CD4-positive, alpha-beta memory T cell (primary cell): ENCODE measurements at regions not wholly inside any gene's neighbourhood (a gene's known extent, or its start where the extent isn't known, plus 50 kb on each side); places are given as distances from the start of the nearest gene placed in this dataset.

Experiments used
- CTCF ChIA-PET: fragments of 350-600 bp; sonication (Branson Sonifier 250); formaldehyde crosslinking; loops from one replicate; lab custom pipeline; 2021; ENCODE audit warnings: inconsistent platforms; ENCODE audit not compliant: partially characterized antibody; lab: Charles Lee
- POLR2A ChIA-PET: fragments of 350-600 bp; sonication (Branson Sonifier 250); formaldehyde crosslinking; loops from one replicate; lab custom pipeline; 2021; ENCODE audit not compliant: partially characterized antibody; lab: Charles Lee
- DNase-seq, 5 donors: peaks; one replicate each; pipeline versions ENCODE4 v3.0.0 to v3.0.0-alpha.2; 2020 to 2022; ENCODE audit warnings: mixed read lengths in 1 of 5
- H3K27ac ChIP-seq: one replicate; pipeline ENCODE4 v1.7.0; 2013; ENCODE audit warnings: low read depth, low read length
- H3K27me3 ChIP-seq: 2 replicates; pipeline ENCODE4 v1.7.0; 2013; ENCODE audit warnings: mild to moderate bottlenecking, low read length, moderate library complexity; ENCODE audit not compliant: insufficient read depth
- H3K36me3 ChIP-seq: 2 replicates; pipeline ENCODE4 v1.7.0; 2013; ENCODE audit warnings: mild to moderate bottlenecking, low read length, moderate library complexity; ENCODE audit not compliant: insufficient read depth
- H3K4me1 ChIP-seq: 2 replicates; pipeline ENCODE4 v1.7.0; 2013; ENCODE audit warnings: mild to moderate bottlenecking, low read length, moderate library complexity; ENCODE audit not compliant: insufficient read depth
- H3K4me3 ChIP-seq, 2 donors: one replicate each; pipeline ENCODE4 v1.7.0; 2013; ENCODE audit warnings: low read length in 2 of 2, mild to moderate bottlenecking in 1 of 2
- H3K9me3 ChIP-seq, 2 donors: one replicate each; pipeline ENCODE4 v1.7.0; 2013; ENCODE audit warnings: low read length in 2 of 2, control low read depth in 1 of 2; ENCODE audit not compliant: control insufficient read depth in 1 of 2
- H3K27ac Mint-ChIP-seq, 7 donors: one replicate each; pipeline ENCODE4 v1.8.0; 2020 to 2021; ENCODE audit warnings: mixed read lengths in 7 of 7, mild to moderate bottlenecking in 6 of 7, inconsistent platforms in 3 of 7, moderate library complexity in 3 of 7
- H3K27me3 Mint-ChIP-seq, 2 donors: one replicate each; pipeline ENCODE4 v1.8.0; 2020 to 2021; ENCODE audit warnings: mixed read lengths in 2 of 2
- H3K36me3 Mint-ChIP-seq, 2 donors: one replicate each; pipeline ENCODE4 v1.8.0; 2020 to 2021; ENCODE audit warnings: mixed read lengths in 2 of 2, inconsistent platforms in 1 of 2, mild to moderate bottlenecking in 1 of 2
- H3K4me1 Mint-ChIP-seq, 4 donors: one replicate each; pipeline ENCODE4 v1.8.0; 2020 to 2021; ENCODE audit warnings: mixed read lengths in 4 of 4, mild to moderate bottlenecking in 1 of 4
- H3K4me3 Mint-ChIP-seq, 8 donors: one replicate each; pipeline ENCODE4 v1.8.0; 2020 to 2021; ENCODE audit warnings: mixed read lengths in 8 of 8, mild to moderate bottlenecking in 7 of 8, moderate library complexity in 6 of 8, inconsistent platforms in 3 of 8
- H3K9me3 Mint-ChIP-seq, 8 donors: one replicate each; pipeline ENCODE4 v1.8.0; 2020 to 2021; ENCODE audit warnings: mixed read lengths in 8 of 8, mild to moderate bottlenecking in 5 of 8, inconsistent platforms in 3 of 8, moderate library complexity in 1 of 8
- intact Hi-C: fragments of 100-400 bp; cut with micrococcal nuclease; formaldehyde crosslinking; loops from one replicate; pipeline ENCODE4 v1.15.1; 2023

- Histone ChIP-seq H3K27ac (no peak overlapping the region), H3K4me3 (no peak overlapping the region), H3K9me3 (no peaks in the 10 kb centered on the region), H3K27me3 (no peaks in the 10 kb centered on the region), H3K4me1 (peaks cover 24% of the 10 kb centered on the region), H3K36me3 (no peaks in the 10 kb centered on the region)
- H3K27me3 Mint-ChIP-seq: no peaks in the 10 kb centered on the region
- peaks cover 12 to 25% (median 20%) of the 10 kb centered on the region in 4 donors for H3K4me1 Mint-ChIP-seq
- DNase-seq: no peak
- H3K36me3 Mint-ChIP-seq: no peaks in the 10 kb centered on the region
- peak overlapping the region in 6 of 7 donors; percentile 9 to 61 (median 38) for H3K27ac Mint-ChIP-seq
- intact Hi-C loops: no loop called here
- H3K4me3 Mint-ChIP-seq: peak overlapping the region; percentile 11 to 74 (median 47)
- H3K9me3 Mint-ChIP-seq: peaks cover 0 to 3% (median 0%) of the 10 kb centered on the region in 8 donors
- POLR2A ChIA-PET: no interaction called here
- CTCF ChIA-PET: no interaction called here
These were observed 87.1 kb downstream of the HMHB1 start for GRCh38 chr5:143898916-143899591.

GRCh38 chr5:143908959-143909358 lies 97.0 kb downstream of the HMHB1 start:
- no peak for DNase-seq
- H3K9me3 ChIP-seq: no peaks in the 10 kb centered on the region
- no peaks in the 10 kb centered on the region for H3K36me3 ChIP-seq
- CTCF ChIA-PET: no interaction called here
- POLR2A ChIA-PET: no interaction called here
- no peaks in the 10 kb centered on the region for H3K27me3 ChIP-seq
- Mint-ChIP-seq H3K4me1 (no peaks in the 10 kb centered on the region), H3K36me3 (no peaks in the 10 kb centered on the region), H3K4me3 (no peak overlapping the region), H3K9me3 (peaks cover 0 to 6% (median 1%) of the 10 kb centered on the region in 8 donors), H3K27ac (no peak overlapping the region), H3K27me3 (peaks cover 3% of the 10 kb centered on the region in 2 donors)
- H3K4me1 ChIP-seq: no peaks in the 10 kb centered on the region
- no peak overlapping the region for H3K4me3 ChIP-seq
- intact Hi-C loops: no loop called here
- no peak overlapping the region for H3K27ac ChIP-seq

DNA sequence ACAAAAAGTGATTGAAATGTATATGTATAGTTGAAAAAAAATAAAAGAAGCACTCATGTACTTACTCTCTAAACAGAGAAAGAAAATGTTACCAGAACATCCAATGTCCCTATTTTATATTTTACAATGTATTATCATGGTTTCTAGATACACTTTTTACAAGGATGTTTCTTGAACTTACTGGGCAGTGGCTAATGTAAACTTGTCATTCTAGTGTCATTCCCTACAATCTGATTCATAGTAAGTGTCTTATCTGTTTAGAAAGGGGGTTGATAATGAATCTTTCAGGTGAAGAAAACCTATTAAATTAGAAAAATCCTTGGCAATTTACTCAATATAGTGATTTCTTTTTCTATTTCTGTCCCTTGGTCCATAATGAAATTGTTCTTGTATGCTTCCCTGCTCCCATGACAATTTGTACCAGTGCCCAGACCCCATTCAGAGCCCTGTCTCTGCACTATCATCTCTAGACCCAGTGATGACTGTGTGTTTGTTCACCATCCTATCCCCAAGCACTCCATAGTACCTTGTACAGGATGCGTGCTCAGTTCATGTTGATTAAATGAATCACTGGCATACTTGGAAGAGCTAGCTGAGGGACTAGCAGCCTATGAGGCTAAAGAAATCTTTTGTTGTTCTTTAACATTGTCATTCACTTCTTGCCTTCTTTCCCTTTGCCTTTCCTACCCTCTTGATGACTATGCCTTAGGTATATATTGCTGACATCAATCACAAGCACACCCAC lies 101.2 kb downstream of the HMHB1 start:
- no peaks in the 10 kb centered on the region for H3K4me1 ChIP-seq
- intact Hi-C loops: no loop called here
- no peak overlapping the region for H3K27ac ChIP-seq
- H3K27me3 ChIP-seq: no peaks in the 10 kb centered on the region
- H3K9me3 Mint-ChIP-seq: no peaks in the 10 kb centered on the region
- POLR2A ChIA-PET: no interaction called here
- H3K27me3 Mint-ChIP-seq: peaks cover 4 to 8% of the 10 kb centered on the region in 2 donors
- H3K36me3 ChIP-seq: no peaks in the 10 kb centered on the region
- DNase-seq: no peak
- H3K27ac Mint-ChIP-seq: no peak overlapping the region
- H3K4me3 ChIP-seq: no peak overlapping the region
- CTCF ChIA-PET: no interaction called here
- H3K9me3 ChIP-seq: no peaks in the 10 kb centered on the region
- H3K4me1 Mint-ChIP-seq: peaks cover 0 to 2% (median 0%) of the 10 kb centered on the region in 4 donors
- no peaks in the 10 kb centered on the region for H3K36me3 Mint-ChIP-seq
- H3K4me3 Mint-ChIP-seq: no peak overlapping the region

- POLR2A ChIA-PET: no interaction called here
- Mint-ChIP-seq H3K4me1 (peaks cover 0 to 2% (median 0%) of the 10 kb centered on the region in 4 donors), H3K36me3 (no peaks in the 10 kb centered on the region)
These were observed 102.8 kb downstream of the HMHB1 start for GRCh38 chr5:143914756-143915155.

DNA sequence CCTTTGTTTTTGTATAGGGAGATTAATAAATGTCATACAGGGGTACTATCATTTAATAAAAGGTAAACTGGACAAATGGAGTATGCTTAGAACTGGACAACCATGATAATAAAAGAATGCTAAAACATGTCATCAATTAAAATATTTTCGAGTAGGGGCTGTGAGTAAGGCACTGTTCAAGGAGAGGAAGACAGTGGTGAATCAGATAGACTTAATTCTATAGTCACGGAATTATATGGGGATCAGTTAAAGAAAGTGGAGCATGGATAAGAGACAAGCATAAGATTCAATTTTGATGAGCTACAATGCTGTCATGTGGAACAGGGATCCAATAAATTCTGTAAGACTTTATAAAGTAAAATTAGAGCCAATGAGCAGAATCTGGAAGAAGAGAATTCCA lies 104.5 kb downstream of the HMHB1 start:
- no peaks in the 10 kb centered on the region for H3K36me3 Mint-ChIP-seq
- intact Hi-C loops: no loop called here
- H3K4me1 ChIP-seq: no peaks in the 10 kb centered on the region
- H3K27ac ChIP-seq: no peak overlapping the region
- no peaks in the 10 kb centered on the region for H3K27me3 ChIP-seq
- H3K9me3 ChIP-seq: no peaks in the 10 kb centered on the region
- H3K4me3 ChIP-seq: no peak overlapping the region
- ChIA-PET POLR2A (no interaction called here), CTCF (no interaction called here)
- peaks cover 0 to 2% (median 0%) of the 10 kb centered on the region in 4 donors for H3K4me1 Mint-ChIP-seq
- no peaks in the 10 kb centered on the region for H3K36me3 ChIP-seq
- DNase-seq: no peak
- H3K27ac Mint-ChIP-seq: no peak overlapping the region
- H3K4me3 Mint-ChIP-seq: no peak overlapping the region
- no peaks in the 10 kb centered on the region for H3K9me3 Mint-ChIP-seq
- H3K27me3 Mint-ChIP-seq: peaks cover 4 to 8% of the 10 kb centered on the region in 2 donors

More at GRCh38 chr5:143914756-143915155, 102.8 kb downstream of the HMHB1 start:
- CTCF ChIA-PET: no interaction called here
- Histone ChIP-seq H3K36me3 (no peaks in the 10 kb centered on the region), H3K4me3 (no peak overlapping the region), H3K27ac (no peak overlapping the region), H3K9me3 (no peaks in the 10 kb centered on the region), H3K4me1 (no peaks in the 10 kb centered on the region), H3K27me3 (no peaks in the 10 kb centered on the region)
- DNase-seq: no peak
- Mint-ChIP-seq H3K27me3 (peaks cover 4 to 8% of the 10 kb centered on the region in 2 donors), H3K4me3 (no peak overlapping the region), H3K9me3 (no peaks in the 10 kb centered on the region), H3K27ac (no peak overlapping the region)
- intact Hi-C loops: no loop called here

GRCh38 chr5:143918961-143919360 lies 107.0 kb downstream of the HMHB1 start:
- peaks cover 0 to 2% (median 0%) of the 10 kb centered on the region in 4 donors for H3K4me1 Mint-ChIP-seq
- no peaks in the 10 kb centered on the region for H3K36me3 ChIP-seq
- ChIA-PET POLR2A (no interaction called here), CTCF (no interaction called here)
- H3K27ac ChIP-seq: no peak overlapping the region
- no peaks in the 10 kb centered on the region for H3K9me3 Mint-ChIP-seq
- H3K4me1 ChIP-seq: no peaks in the 10 kb centered on the region
- no peak overlapping the region for H3K4me3 Mint-ChIP-seq
- no peak overlapping the region for H3K27ac Mint-ChIP-seq
- no peak overlapping the region for H3K4me3 ChIP-seq
- peaks cover 2 to 7% of the 10 kb centered on the region in 2 donors for H3K27me3 Mint-ChIP-seq
- no peaks in the 10 kb centered on the region for H3K36me3 Mint-ChIP-seq
- intact Hi-C loops: no loop called here
- no peaks in the 10 kb centered on the region for H3K27me3 ChIP-seq
- H3K9me3 ChIP-seq: no peaks in the 10 kb centered on the region
- DNase-seq: no peak

DNA sequence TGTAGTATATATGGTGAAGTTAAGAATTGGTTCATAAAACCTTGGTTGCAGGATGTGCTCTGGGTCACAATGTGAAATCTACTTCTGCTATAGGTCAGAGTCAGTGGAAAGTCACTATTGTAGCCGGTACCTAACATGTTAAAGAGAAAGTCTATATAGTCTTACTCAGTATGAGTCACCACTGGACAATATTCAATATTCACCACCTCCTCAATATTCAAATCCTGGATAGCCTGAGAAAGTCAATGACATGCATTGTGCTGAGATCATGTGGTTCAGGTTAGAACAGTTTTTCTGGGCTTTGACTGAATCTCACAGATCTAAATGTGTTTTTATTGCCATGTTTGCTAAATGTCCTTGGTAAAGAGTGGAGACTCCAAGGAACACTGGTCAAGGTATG lies 108.8 kb downstream of the HMHB1 start:
- no peaks in the 10 kb centered on the region for H3K4me1 ChIP-seq
- Mint-ChIP-seq H3K4me1 (no peaks in the 10 kb centered on the region), H3K27me3 (peaks cover 0 to 4% of the 10 kb centered on the region in 2 donors), H3K4me3 (no peak overlapping the region), H3K27ac (peak overlapping the region in 1 of 7 donors; percentile 5), H3K36me3 (no peaks in the 10 kb centered on the region), H3K9me3 (peaks cover 0 to 1% (median 0%) of the 10 kb centered on the region in 8 donors)
- H3K27ac ChIP-seq: no peak overlapping the region
- H3K4me3 ChIP-seq: no peak overlapping the region
- no peaks in the 10 kb centered on the region for H3K36me3 ChIP-seq
- ChIA-PET CTCF (no interaction called here), POLR2A (no interaction called here)
- H3K27me3 ChIP-seq: no peaks in the 10 kb centered on the region
- no peaks in the 10 kb centered on the region for H3K9me3 ChIP-seq
- DNase-seq: no peak
- intact Hi-C loops: loop anchor here (10.0 kb wide), 1 partner anchor 84 kb away; no protein-coding TSS in a partner anchor
